Activated CD8-positive, alpha-beta memory T cell treated with anti-CD3 and anti-CD28 coated beads, Interleukin-2, amount 50 U/mL, for 48 hours (primary cell): ENCODE measurements at regions not wholly inside any gene's neighbourhood (a gene's known extent, or its start where the extent isn't known, plus 50 kb on each side); places are given as distances from the start of the nearest gene placed in this dataset.

ENCODE experiments used
- DNase-seq: peaks from one replicate; pipeline ENCODE4 v3.0.0-alpha.2; 2020

GRCh38 chr2:217260441-217261115 is 400.7 kb upstream of the TNP1 start:
- no peak for DNase-seq

DNA sequence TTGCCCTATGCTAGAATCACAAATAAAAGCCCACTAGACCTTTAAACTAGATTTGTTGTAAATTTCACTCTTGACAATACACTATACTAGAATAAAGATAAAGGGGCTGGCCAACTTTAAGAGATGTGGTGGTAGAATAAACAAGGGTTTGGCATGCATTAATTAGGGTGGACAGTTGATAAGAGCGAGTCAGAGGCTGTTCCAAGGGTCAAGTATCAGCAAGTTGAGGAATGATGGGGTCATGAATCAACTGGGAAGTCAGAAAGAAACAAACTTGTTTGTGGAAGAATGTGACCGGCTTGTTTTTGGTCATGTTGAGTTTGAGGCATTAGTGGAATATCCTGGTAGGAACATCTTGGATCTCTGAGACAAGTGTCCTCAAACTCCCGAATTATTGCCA is 398.3 kb upstream of the TNP1 start:
- no peak for DNase-seq

- no peak for DNase-seq
Observed at GRCh38 chr2:217256251-217256650, 396.4 kb upstream of the TNP1 start.

DNA sequence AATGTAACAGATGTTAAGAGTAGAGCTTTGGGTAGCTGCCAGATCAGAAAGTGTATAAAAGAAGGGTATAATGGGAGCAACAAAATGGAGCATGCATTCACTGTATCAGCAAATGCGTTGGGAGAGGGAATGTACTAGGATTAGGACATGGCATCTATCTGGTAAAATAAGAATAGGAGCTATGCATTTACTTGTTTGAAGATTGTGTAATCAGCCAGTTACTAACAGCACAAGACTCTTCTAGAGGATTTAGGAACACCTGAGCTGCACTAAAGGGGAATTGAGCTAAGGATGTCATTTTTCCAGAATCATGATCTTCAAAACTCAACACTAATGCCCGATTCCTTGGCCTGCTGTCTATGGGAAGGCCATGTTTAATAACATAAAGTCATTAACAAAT is 394.2 kb upstream of the TNP1 start:
- no peak for DNase-seq

DNA sequence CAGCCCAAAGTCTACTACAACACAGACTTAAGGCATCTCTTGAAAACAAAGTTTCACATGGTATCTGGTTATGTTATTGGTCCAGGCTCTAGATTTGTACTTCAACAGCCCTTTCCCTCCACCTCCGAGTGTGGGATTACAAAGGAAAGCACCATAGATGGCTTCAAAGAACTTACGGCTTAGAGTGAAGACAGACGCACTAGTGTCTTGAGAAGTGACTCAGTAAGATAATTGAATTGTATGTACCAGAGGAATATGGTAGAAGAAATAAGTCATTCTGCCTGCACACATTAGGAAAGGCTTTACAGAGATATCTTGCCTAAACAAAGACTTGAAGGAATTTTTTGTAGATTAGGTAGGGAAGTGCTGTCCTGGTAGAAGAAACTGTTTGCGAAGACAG is 392.3 kb upstream of the TNP1 start:
- DNase-seq = no peak

DNA sequence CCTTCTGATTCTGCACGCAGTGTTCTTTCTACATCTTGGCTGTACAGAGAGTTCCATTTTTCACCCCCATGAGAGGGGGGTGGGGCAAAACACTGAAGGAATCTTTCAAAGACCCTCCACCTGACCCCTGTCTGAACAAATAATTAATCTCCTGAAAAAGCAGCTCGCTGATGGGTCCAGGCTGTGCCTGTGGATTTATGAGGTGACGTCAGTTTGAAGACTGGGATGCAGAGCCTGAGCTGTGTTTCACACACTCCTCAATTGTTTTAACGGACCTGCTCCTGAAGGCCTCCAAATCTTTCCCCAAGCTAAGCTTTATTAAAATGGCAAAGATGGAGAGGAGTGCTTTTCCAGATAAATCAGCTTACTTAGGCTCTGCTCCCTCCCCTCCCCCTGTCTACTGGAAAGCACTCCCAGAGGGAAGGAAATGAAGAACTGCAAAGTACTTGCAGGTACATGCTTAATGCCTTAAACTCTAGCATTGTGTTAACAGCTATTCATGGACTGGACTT is 390.2 kb upstream of the TNP1 start:
- no peak for DNase-seq

DNA sequence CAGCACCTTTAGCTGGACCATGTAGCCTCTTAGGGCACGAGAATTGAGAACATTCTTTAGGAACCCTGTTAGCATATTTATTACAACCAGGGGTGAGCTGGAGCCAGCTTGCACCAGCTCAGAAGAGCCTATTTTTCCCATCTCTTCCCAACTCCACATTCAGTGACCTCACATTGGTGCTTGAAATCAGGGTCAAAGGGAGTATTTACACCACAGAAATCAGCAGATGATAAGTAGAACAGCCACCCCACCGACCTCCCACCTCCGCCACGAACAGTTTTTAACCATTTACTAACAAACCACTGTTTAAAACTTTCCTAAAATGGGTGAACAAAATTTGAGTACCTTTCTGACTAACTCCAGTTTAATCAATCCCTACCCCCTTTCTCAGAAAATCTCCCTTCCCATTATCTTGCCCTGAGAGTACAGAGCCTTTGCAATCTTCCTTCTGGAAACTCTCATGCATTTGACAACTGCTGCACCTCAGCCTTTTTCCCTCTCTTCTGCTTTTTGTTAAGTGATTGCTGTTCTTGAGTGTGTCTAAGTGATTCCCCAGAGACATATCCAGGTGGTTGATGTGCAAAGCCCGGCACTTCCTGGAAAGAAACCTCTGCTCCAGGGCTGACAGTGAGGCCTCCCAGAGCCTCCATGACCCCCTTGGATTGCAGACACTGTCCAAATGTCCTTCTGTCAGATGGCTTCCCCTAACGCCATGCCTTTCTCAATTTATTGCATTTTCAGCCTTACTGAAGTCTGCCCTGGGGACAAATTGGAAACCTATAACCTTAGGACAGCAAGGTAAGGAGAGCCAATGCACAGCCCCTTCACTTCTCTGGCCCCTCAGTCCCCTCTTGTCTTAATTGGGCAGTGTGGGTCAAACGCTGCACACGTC is 389.5 kb upstream of the TNP1 start:
- DNase-seq = no peak

GRCh38 chr2:217248312-217248935 is 388.6 kb upstream of the TNP1 start:
- DNase-seq = no peak

DNA sequence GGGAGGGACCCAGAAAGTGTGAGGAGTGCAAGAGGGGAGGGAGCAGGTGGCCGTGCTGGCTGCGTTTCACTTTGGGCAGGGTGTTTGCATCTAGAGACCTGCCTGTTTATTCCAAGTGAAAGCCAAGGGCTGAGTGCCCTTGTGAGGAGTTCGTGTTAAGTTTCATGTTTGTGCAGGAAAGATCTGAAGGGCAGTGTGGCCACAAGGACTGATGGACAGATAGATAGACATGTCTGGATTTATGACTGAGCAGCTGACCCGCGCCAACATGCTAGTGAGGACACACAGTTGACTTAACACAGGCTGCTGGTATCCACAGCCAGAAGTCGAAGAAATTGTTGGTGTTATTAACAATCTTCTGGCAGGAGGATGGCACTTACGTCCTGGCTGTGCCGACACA is 387.6 kb upstream of the TNP1 start:
- no peak for DNase-seq

- no peak for DNase-seq
Observed at GRCh38 chr2:217246108-217246507, 386.2 kb upstream of the TNP1 start.

- DNase-seq = no peak
Observed at GRCh38 chr2:217244815-217245214, 385.0 kb upstream of the TNP1 start.

DNA sequence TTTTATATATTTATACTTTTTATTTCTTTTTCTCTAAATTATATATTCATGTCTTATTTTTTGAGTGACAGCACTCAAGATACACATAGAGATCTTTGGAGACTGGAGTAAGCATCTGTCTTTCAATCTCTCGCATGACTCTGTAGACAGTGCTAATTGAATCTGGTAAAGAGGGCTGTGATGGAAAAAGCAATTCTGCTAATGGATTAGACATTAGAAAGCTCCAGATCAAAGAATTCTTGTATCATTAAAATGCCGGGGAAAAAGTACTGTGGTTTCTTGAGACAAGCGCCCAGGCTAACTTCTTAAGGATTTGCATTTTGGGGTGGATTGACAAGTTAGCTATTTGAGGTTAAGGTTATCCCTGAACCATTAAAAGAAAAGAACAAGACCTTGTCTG is 383.1 kb upstream of the TNP1 start:
- DNase-seq = no peak

GRCh38 chr2:217231724-217232123 is 371.9 kb upstream of the TNP1 start:
- DNase-seq = no peak

- no peak for DNase-seq
Observed at GRCh38 chr2:217231212-217231611, 371.3 kb upstream of the TNP1 start.

GRCh38 chr2:217228732-217229131 is 368.9 kb upstream of the TNP1 start:
- no peak for DNase-seq

DNA sequence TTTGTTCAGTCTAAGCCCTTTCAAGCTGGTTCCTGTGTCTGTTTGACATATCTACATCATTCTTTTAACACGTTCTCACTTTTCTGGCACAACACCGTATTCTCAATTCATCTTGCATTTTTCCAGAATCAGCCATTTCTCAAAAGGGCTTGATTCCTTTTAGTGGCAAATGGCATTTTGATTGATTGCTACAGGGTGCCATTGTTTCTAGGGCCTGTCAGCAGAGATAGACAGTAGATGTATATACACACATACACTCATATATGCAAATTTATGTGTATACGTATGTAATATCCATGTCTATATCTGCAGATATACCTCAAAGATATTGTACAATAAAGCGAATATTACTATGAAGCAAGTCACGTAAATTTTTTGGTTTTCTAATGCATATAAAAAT is 367.9 kb upstream of the TNP1 start:
- no peak for DNase-seq

DNA sequence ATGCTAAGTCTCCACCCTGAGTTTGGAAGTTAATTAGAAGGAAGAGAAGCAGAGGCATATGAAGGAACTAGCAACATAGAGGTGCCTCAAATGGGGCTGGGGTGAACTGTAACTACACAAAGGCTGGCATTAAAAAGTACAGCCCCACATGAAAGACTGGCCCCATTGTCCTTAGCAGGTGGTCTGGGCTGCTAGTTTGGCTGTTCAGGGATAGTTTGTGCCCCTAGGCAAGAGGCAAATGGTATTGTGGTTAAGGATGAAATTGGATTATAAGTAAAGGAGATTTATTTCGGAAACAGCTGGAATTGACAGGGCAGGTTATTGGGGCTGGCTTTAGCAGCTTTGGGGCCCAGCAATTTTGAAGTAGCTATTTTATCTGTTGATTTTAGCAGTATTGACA is 365.7 kb upstream of the TNP1 start:
- DNase-seq = no peak

- no peak for DNase-seq
Observed at GRCh38 chr2:217223222-217223930, 363.5 kb upstream of the TNP1 start.

GRCh38 chr2:217222309-217222910 is 362.5 kb upstream of the TNP1 start:
- DNase-seq = no peak

DNA sequence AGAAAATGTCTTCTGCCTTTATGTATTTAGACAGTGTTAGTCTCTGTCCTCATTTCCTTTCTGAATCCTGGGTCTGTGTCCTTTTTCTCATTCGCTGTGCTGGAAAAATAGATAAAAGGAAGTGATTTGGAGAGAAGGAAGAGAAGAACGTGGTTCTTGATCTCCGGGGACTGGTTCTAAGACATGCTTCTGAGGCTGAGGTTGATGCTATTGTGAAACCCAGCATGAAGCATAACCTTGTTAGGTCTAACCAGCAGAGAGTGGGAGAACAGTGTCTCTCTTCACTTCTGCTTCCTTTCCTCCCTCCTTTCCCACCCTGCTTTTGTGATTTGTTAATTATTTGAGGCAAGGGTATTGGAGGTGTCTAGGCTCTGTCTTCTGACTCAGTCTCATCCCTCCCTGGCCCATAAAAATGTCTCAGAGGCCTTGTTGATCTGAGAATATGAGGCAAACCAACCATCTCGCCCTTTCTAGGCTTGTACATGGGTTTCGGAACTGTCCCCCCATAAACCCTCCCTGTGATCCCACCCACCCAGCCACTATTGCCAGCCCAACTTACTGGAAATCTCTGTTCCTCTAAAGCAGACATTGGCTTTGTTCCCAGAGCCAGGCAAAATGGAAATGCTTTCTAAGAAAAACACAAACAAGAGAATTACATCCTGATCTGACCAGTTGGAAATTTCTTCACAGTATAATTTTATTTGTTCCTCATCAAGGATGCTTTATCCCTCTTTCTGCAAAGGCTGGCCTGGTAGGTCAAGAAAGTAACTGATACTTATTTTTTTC is 360.6 kb upstream of the TNP1 start:
- no peak for DNase-seq

GRCh38 chr2:217219164-217219520 is 359.3 kb upstream of the TNP1 start:
- DNase-seq = no peak
